ENCODE measurements at regions not wholly inside any gene's neighbourhood (a gene's known extent, or its start where the extent isn't known, plus 50 kb on each side); places are given as distances from the start of the nearest gene placed in this dataset.

DNA sequence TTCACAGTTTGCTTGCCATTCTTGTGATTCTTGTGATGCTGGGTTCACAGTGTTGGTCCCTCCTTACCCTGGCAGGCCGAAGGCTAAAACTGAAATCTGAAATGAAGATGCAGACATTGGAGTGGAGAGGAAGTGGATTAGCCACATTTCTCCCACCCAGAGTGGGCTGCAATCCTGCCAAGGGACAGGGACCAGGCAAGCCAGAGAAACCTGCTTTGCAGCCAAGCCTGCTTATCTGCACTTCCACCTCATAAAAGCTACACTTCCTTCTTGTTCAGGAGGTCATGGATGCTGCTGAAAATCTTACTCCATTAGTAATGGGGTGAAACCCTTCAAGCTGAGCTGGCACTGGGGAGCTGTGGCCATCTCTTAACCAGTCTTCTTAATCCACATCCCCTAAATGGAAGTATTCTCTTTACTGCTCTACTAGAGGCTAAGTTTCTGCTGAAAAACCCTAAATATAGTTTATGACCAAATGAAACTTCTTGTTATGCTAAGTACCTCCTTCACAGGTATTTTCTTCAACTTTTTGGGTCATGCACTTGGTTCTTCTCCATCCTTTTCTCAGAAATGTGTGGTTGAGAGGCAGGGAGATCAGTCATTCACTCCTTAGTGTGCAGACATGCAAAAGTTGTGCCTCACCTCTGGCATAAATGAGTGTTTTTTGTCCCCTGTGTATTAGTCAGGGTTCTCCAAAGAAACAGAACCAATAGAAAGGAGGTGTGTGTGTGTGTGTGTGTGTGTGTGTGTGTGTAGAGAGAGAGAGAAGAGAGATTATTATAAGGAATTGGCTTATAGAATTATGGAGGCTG, 133.9 kb upstream of the BMAL1 start:
- H3K79me2 ChIP-seq (ENCODE audit: control insufficient read depth, insufficient read depth, low read length, poor library complexity): no peaks in the 10 kb centered on the region
- peak overlapping the region; percentile 92 for H2BK120ac ChIP-seq (ENCODE audit: insufficient read depth, low read length, poor library complexity)
- H4K91ac ChIP-seq (ENCODE audit: low read depth, low read length): peak overlapping the region; percentile 96
- no peaks in the 10 kb centered on the region for H3K27me3 ChIP-seq (ENCODE audit: insufficient read depth, low read length)
- H2BK5ac ChIP-seq (ENCODE audit: low read depth, low read length, poor library complexity): peak overlapping the region; percentile 61
- H2AFZ ChIP-seq (ENCODE audit: insufficient read depth, low read length, poor library complexity): no peak overlapping the region
- peak overlapping the region; percentile 60 for H3K18ac ChIP-seq (ENCODE audit: low read length)
- H3K23ac ChIP-seq (ENCODE audit: low read length): no peak overlapping the region
- H2BK12ac ChIP-seq (ENCODE audit: low read length): peak overlapping the region; percentile 93
- no peak overlapping the region for H2AK5ac ChIP-seq (ENCODE audit: low read length)
- H3K4me2 ChIP-seq (ENCODE audit: low read length): peak overlapping the region; percentile 32
- no peaks in the 10 kb centered on the region for H3K9me3 ChIP-seq (ENCODE audit: insufficient read depth, low read depth, low read length)
- DNase-seq: peak in 1 of 2 donors; percentile 53
- H4K8ac ChIP-seq (ENCODE audit: low read depth, low read length): peak overlapping the region; percentile 8
- H3K9ac ChIP-seq (ENCODE audit: low read length): no peak overlapping the region
- no peaks in the 10 kb centered on the region for H3K36me3 ChIP-seq (ENCODE audit: control insufficient read depth in 1 of 2, insufficient read depth in 2 of 2, low read length in 2 of 2)
- H3K4me3 ChIP-seq (ENCODE audit: low read depth, low read length): no peak overlapping the region
- H3K27ac ChIP-seq (ENCODE audit: low read depth, low read length): no peak overlapping the region
- H3K14ac ChIP-seq (ENCODE audit: low read length): peak overlapping the region; percentile 89
- peaks cover 20% of the 10 kb centered on the region for H3K79me1 ChIP-seq (ENCODE audit: low read length)
- H4K12ac ChIP-seq (ENCODE audit: low read depth, low read length): no peak overlapping the region
- WGBS (ENCODE audit: extremely low coverage, insufficient coverage, insufficient read length): no CpG with 5 or more reads among the region's 1 CpG
- no peak overlapping the region for H3K4ac ChIP-seq (ENCODE audit: low read depth, low read length)
- H3K4me1 ChIP-seq (ENCODE audit: control insufficient read depth in 1 of 2, insufficient read depth in 2 of 2, low read length in 2 of 2): peaks cover 35 to 40% of the 10 kb centered on the region in 2 experiments

DNA sequence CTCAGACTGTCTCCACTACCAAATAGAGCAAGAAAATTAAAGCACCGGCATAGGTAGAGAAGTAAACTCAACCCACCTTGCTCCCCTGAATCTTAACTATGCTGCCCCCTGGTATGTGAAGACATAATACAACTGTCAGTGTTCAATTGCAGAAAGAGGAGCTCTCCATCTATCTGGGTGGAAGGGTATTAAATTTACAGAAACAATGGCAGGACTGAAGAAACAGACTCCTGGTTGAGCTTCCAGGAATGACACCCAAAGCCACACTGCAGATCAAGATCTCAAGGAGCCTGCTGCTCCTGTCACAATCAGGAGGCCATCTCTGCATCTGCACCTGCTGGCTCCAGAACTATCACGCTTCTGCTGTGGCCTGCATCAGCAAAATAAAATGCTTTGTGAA, 132.1 kb upstream of the BMAL1 start:
- Histone ChIP-seq H3K18ac (ENCODE audit: low read length) (no peak overlapping the region), H2BK120ac (ENCODE audit: insufficient read depth, low read length, poor library complexity) (no peak overlapping the region), H3K79me1 (ENCODE audit: low read length) (peaks cover 17% of the 10 kb centered on the region), H3K23ac (ENCODE audit: low read length) (no peak overlapping the region), H4K91ac (ENCODE audit: low read depth, low read length) (no peak overlapping the region), H4K8ac (ENCODE audit: low read depth, low read length) (no peak overlapping the region), H3K4me1 (ENCODE audit: control insufficient read depth in 1 of 2, insufficient read depth in 2 of 2, low read length in 2 of 2) (peaks cover 30 to 32% of the 10 kb centered on the region in 2 experiments), H3K4ac (ENCODE audit: low read depth, low read length) (no peak overlapping the region), H3K4me2 (ENCODE audit: low read length) (no peak overlapping the region), H4K12ac (ENCODE audit: low read depth, low read length) (no peak overlapping the region), H3K27me3 (ENCODE audit: insufficient read depth, low read length) (no peaks in the 10 kb centered on the region), H2AK5ac (ENCODE audit: low read length) (no peak overlapping the region), H3K9me3 (ENCODE audit: insufficient read depth, low read depth, low read length) (no peaks in the 10 kb centered on the region), H2BK5ac (ENCODE audit: low read depth, low read length, poor library complexity) (no peak overlapping the region), H3K4me3 (ENCODE audit: low read depth, low read length) (no peak overlapping the region), H3K79me2 (ENCODE audit: control insufficient read depth, insufficient read depth, low read length, poor library complexity) (no peaks in the 10 kb centered on the region), H3K36me3 (ENCODE audit: control insufficient read depth in 1 of 2, insufficient read depth in 2 of 2, low read length in 2 of 2) (no peaks in the 10 kb centered on the region), H2BK12ac (ENCODE audit: low read length) (no peak overlapping the region), H3K9ac (ENCODE audit: low read length) (no peak overlapping the region), H3K27ac (ENCODE audit: low read depth, low read length) (no peak overlapping the region), H2AFZ (ENCODE audit: insufficient read depth, low read length, poor library complexity) (no peak overlapping the region), H3K14ac (ENCODE audit: low read length) (no peak overlapping the region)
- peak in 1 of 2 donors; percentile 43 for DNase-seq
- WGBS (ENCODE audit: extremely low coverage, insufficient coverage, insufficient read length): no CpG with 5 or more reads among the region's 2 CpGs

DNA sequence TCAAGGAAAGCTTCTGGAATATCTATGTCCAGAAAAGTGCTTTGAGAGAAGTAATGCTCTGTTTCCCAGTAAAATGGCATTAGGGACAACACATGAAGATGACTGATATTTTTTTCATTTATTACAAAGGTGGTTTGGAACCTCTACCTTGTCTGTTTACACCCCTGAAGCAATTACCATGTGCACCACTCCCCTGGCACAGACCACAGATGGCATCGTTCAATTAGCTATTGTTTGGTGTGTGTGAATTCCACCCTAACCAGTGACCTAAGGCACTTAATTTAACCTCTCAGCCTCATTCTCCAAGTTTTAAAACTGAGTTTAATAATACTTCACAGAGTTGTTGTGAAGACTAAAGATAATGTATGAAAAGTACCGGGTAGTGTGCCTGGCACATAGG, 127.6 kb upstream of the BMAL1 start:
- Histone ChIP-seq H3K27me3 (ENCODE audit: insufficient read depth, low read length) (no peaks in the 10 kb centered on the region), H3K36me3 (ENCODE audit: control insufficient read depth in 1 of 2, insufficient read depth in 2 of 2, low read length in 2 of 2) (no peaks in the 10 kb centered on the region), H2AFZ (ENCODE audit: insufficient read depth, low read length, poor library complexity) (no peak overlapping the region), H3K14ac (ENCODE audit: low read length) (no peak overlapping the region), H3K4me2 (ENCODE audit: low read length) (no peak overlapping the region), H2BK5ac (ENCODE audit: low read depth, low read length, poor library complexity) (no peak overlapping the region), H3K27ac (ENCODE audit: low read depth, low read length) (no peak overlapping the region), H2BK12ac (ENCODE audit: low read length) (no peak overlapping the region), H3K79me1 (ENCODE audit: low read length) (no peaks in the 10 kb centered on the region), H3K4me3 (ENCODE audit: low read depth, low read length) (no peak overlapping the region), H3K4ac (ENCODE audit: low read depth, low read length) (no peak overlapping the region), H2BK120ac (ENCODE audit: insufficient read depth, low read length, poor library complexity) (no peak overlapping the region), H3K79me2 (ENCODE audit: control insufficient read depth, insufficient read depth, low read length, poor library complexity) (no peaks in the 10 kb centered on the region), H3K23ac (ENCODE audit: low read length) (no peak overlapping the region), H3K4me1 (ENCODE audit: control insufficient read depth in 1 of 2, insufficient read depth in 2 of 2, low read length in 2 of 2) (peaks cover 2% of the 10 kb centered on the region in 2 experiments), H3K9me3 (ENCODE audit: insufficient read depth, low read depth, low read length) (no peaks in the 10 kb centered on the region), H4K91ac (ENCODE audit: low read depth, low read length) (no peak overlapping the region), H3K9ac (ENCODE audit: low read length) (no peak overlapping the region), H4K8ac (ENCODE audit: low read depth, low read length) (no peak overlapping the region), H4K12ac (ENCODE audit: low read depth, low read length) (no peak overlapping the region), H2AK5ac (ENCODE audit: low read length) (no peak overlapping the region), H3K18ac (ENCODE audit: low read length) (no peak overlapping the region)
- no CpG with 5 or more reads among the region's 2 CpGs for WGBS (ENCODE audit: extremely low coverage, insufficient coverage, insufficient read length)
- DNase-seq: no peak

DNA sequence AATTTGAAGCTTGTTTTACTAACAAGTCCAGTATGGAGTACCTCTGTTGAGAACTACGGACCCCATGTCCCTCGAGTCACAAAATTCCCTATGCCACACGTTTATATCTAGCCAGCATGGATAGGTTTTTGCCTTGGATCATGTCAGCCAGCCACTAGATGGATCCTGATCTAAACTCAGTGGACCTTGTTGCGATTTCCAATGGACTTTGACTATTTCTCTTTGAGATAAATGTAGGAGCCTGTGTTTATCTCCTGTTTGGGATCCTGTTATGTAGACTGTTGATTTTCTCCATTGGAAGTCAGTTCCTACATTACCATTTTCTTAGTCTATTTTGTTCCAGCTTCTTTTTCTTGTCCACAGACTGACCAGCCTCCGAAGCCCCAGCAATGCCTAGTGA, 127.1 kb upstream of the BMAL1 start:
- WGBS (ENCODE audit: extremely low coverage, insufficient coverage, insufficient read length): no CpG with 5 or more reads among the region's 5 CpGs
- H3K27ac ChIP-seq (ENCODE audit: low read depth, low read length): no peak overlapping the region
- no peak overlapping the region for H3K4me2 ChIP-seq (ENCODE audit: low read length)
- no peak overlapping the region for H4K8ac ChIP-seq (ENCODE audit: low read depth, low read length)
- H2BK12ac ChIP-seq (ENCODE audit: low read length): peak overlapping the region; percentile 73
- no peaks in the 10 kb centered on the region for H3K27me3 ChIP-seq (ENCODE audit: insufficient read depth, low read length)
- no peak overlapping the region for H3K23ac ChIP-seq (ENCODE audit: low read length)
- H2AFZ ChIP-seq (ENCODE audit: insufficient read depth, low read length, poor library complexity): no peak overlapping the region
- no peaks in the 10 kb centered on the region for H3K36me3 ChIP-seq (ENCODE audit: control insufficient read depth in 1 of 2, insufficient read depth in 2 of 2, low read length in 2 of 2)
- H3K79me1 ChIP-seq (ENCODE audit: low read length): no peaks in the 10 kb centered on the region
- no peak overlapping the region for H3K18ac ChIP-seq (ENCODE audit: low read length)
- H2AK5ac ChIP-seq (ENCODE audit: low read length): no peak overlapping the region
- no peak overlapping the region for H3K9ac ChIP-seq (ENCODE audit: low read length)
- H3K4me1 ChIP-seq (ENCODE audit: control insufficient read depth in 1 of 2, insufficient read depth in 2 of 2, low read length in 2 of 2): peaks cover 2% of the 10 kb centered on the region in 2 experiments
- H3K14ac ChIP-seq (ENCODE audit: low read length): no peak overlapping the region
- H4K12ac ChIP-seq (ENCODE audit: low read depth, low read length): no peak overlapping the region
- no peak overlapping the region for H2BK5ac ChIP-seq (ENCODE audit: low read depth, low read length, poor library complexity)
- H3K9me3 ChIP-seq (ENCODE audit: insufficient read depth, low read depth, low read length): no peaks in the 10 kb centered on the region
- no peak overlapping the region for H4K91ac ChIP-seq (ENCODE audit: low read depth, low read length)
- no peak overlapping the region for H3K4me3 ChIP-seq (ENCODE audit: low read depth, low read length)
- no peaks in the 10 kb centered on the region for H3K79me2 ChIP-seq (ENCODE audit: control insufficient read depth, insufficient read depth, low read length, poor library complexity)
- DNase-seq: no peak
- H3K4ac ChIP-seq (ENCODE audit: low read depth, low read length): no peak overlapping the region
- H2BK120ac ChIP-seq (ENCODE audit: insufficient read depth, low read length, poor library complexity): no peak overlapping the region
